OCI-LY1 (cell line): ENCODE measurements at regions not wholly inside any gene's neighbourhood (a gene's known extent, or its start where the extent isn't known, plus 50 kb on each side); places are given as distances from the start of the nearest gene placed in this dataset.

Experiments used
- CTCF ChIP-seq: fragments of 200-600 bp; sonication (generic), shearing (Covaris generic); IDR thresholded peaks from 2 replicates; pipeline ENCODE4 v1.5.1; 2017; ENCODE audit warnings: mild to moderate bottlenecking, antibody characterized with exemption, low read length, moderate library complexity, mixed read lengths
- EZH2 ChIP-seq: fragments of 200-600 bp; sonication (generic), shearing (Covaris generic); IDR thresholded peaks from 2 replicates; pipeline ENCODE4 v1.8.0; 2017; ENCODE audit warnings: borderline replicate concordance, mixed run types, mild to moderate bottlenecking, antibody characterized with exemption, low read length, moderate library complexity, mixed read lengths

DNA sequence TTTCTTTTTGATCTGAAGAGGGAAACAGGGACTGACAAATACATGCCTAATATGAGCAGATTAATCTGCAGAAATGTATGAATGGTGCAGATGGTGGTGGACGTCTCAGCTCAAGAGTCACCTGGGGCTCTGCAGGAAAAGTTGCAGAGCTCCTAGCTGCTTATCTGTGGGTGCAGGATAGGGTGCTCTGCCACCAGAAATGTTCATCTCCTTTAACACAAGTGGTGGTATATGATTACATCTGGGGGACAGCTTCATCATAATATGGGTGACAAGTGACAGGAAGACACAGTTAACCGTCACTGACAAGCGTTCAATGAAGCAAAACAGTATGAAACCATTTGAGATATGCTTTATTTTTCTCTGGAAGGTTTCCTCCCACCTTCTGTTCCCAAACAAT lies 121.2 kb upstream of the LINC00305 start:
- no peak for TF ChIP-seq CTCF
- no peak for TF ChIP-seq EZH2
